ENCODE measurements at regions not wholly inside any gene's neighbourhood (a gene's known extent, or its start where the extent isn't known, plus 50 kb on each side); places are given as distances from the start of the nearest gene placed in this dataset.

DNA sequence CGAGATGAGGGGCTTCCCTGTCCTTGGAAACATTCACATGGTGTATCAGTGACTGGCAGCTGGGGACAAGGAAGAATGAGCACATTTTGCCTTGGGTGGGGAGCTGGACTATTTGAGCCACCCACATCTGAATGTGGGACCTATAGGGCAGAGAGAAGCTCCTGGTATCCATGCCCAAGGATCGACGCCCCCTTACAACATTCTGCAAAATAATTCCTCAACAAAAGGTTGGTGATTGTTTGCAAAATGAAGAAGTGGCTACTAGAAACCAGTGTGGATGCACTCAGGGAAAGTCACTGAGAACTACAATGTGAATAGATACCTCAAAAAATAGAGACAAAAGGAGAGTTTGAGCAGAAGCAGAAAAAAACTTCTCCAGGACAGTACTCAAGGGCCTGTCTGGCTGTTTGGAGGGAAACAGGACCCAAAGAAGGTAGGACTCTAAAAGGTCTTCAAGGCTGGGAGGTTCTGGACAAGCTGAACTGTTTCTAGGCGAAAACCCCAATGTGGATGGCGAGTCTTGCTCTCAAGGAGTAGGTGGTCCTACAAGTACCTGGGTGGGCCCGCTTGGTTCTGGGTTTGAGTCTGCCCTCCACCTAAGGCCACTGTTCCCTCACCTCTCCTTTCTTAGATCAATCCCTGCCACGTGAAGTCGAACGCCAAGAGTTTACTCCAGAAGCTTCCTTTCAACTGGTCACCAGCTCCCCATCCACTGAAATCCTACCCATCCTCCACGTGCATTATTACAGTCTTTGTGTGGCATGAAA is 125.0 kb upstream of the ZNF746 start:
- TF ChIP-seq CTCF (IDR thresholded peaks at IDR 0.05) (no peak), EZH2 (IDR thresholded peaks at IDR 0.05; ENCODE audit: borderline replicate concordance, insufficient read depth, low read depth, low read length, poor library complexity, severe bottlenecking) (no peak)
